Breast epithelium (tissue), 4 donors: ENCODE measurements at regions not wholly inside any gene's neighbourhood (a gene's known extent, or its start where the extent isn't known, plus 50 kb on each side); places are given as distances from the start of the nearest gene placed in this dataset.

Experiments
- DNase-seq, 2 donors: peaks; one replicate each; pipeline ENCODE4 v3.0.0-alpha.2; 2019; ENCODE audit warnings: low spot score in 2 of 2
- H3K27ac ChIP-seq, 2 donors: fragments of 200-600 bp; sonication (generic) in 1 of 2; one replicate each; pipeline ENCODE4 v1.5.1; 2016 to 2019; ENCODE audit warnings: mild to moderate bottlenecking in 1 of 2
- H3K27me3 ChIP-seq, 2 donors: fragments of 200-600 bp; sonication (generic) in 1 of 2; one replicate each; pipeline versions ENCODE4 v1.5.1 to v1.6.0; 2017 to 2019; ENCODE audit warnings: control low read depth in 1 of 2, mild to moderate bottlenecking in 1 of 2
- H3K36me3 ChIP-seq: fragments of 200-600 bp; one replicate; pipeline ENCODE4 v1.5.1; 2019
- H3K4me1 ChIP-seq, 2 donors: fragments of 200-600 bp; sonication (generic); one replicate each; pipeline ENCODE4 v1.5.1; 2016 to 2019; ENCODE audit warnings: control low read depth in 1 of 2
- H3K4me3 ChIP-seq, 3 donors: fragments of 200-600 bp; sonication (generic); 1 replicate in 2 of 3; 2 replicates in 1 of 3; pipeline ENCODE4 v1.5.1; 2016 to 2019; ENCODE audit warnings: mild to moderate bottlenecking in 3 of 3, moderate library complexity in 2 of 3
- H3K9me3 ChIP-seq, 2 donors: fragments of 200-600 bp; sonication (generic) in 1 of 2; one replicate each; pipeline ENCODE4 v1.5.1; 2016 to 2019; ENCODE audit warnings: control low read depth in 1 of 2
- POLR2A ChIP-seq: fragments of 450-650 bp; IDR thresholded peaks from one replicate; pipeline ENCODE4 v1.6.1; 2016; ENCODE audit warnings: antibody characterized with exemption, mild to moderate bottlenecking, moderate library complexity
- POLR2AphosphoS5 ChIP-seq, 3 donors: sonication (generic); formaldehyde crosslinking; IDR thresholded peaks; one replicate each; pipeline ENCODE4 v1.6.1; 2017; ENCODE audit warnings: antibody characterized with exemption in 3 of 3
- intact Hi-C: fragments of 100-400 bp; cut with DNase I; formaldehyde crosslinking; loops from one replicate; pipeline ENCODE4 v1.15.1; 2023; ENCODE audit warnings: low total_unique reads
- TF ChIP-seq, protein P1 (sequence below), 3 donors: fragments of 450-650 bp; IDR thresholded peaks; one replicate each; pipeline ENCODE4 v1.5.1; 2016 to 2017; ENCODE audit warnings: antibody characterized with exemption in 3 of 3, mild to moderate bottlenecking in 3 of 3, moderate library complexity in 3 of 3

DNA sequence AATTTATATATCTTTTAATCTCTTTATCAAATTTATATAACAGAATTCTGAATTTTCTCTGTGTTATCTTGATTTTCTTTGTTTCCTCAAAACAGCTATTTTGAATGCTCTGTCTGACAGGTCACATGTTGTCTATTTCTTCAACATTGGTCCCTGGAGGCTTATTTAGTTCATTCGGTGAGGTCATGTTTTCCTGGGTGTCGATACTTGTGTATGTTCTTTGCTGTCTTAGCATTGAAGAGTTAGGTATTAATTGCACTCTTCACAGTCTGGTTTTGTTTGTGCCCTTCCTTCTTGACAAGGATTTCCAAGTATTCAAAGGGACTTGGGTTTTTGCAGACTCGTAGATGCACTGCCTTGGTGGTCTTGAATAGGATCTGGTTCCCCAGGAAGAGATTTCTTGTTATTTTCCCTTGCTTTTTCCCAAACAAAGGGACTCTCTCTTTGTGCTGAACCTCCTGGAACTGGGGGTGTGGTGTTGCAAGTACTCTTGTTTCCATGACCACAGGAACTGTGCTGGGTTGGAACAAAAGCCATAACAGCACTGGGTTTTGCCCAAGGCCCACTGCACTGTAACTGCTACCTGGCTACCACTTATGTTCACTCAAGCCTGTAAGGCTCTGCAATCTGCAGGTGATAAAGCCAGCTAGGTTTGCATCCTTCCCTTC, 1483.0 kb downstream of the CDH8 start:
- DNase-seq: no peak
- no peak for TF ChIP-seq POLR2AphosphoS5 (IDR thresholded peaks at IDR 0.05)
- TF ChIP-seq, protein P1, sequence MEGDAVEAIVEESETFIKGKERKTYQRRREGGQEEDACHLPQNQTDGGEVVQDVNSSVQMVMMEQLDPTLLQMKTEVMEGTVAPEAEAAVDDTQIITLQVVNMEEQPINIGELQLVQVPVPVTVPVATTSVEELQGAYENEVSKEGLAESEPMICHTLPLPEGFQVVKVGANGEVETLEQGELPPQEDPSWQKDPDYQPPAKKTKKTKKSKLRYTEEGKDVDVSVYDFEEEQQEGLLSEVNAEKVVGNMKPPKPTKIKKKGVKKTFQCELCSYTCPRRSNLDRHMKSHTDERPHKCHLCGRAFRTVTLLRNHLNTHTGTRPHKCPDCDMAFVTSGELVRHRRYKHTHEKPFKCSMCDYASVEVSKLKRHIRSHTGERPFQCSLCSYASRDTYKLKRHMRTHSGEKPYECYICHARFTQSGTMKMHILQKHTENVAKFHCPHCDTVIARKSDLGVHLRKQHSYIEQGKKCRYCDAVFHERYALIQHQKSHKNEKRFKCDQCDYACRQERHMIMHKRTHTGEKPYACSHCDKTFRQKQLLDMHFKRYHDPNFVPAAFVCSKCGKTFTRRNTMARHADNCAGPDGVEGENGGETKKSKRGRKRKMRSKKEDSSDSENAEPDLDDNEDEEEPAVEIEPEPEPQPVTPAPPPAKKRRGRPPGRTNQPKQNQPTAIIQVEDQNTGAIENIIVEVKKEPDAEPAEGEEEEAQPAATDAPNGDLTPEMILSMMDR (IDR thresholded peaks at IDR 0.05): no peak
- TF ChIP-seq POLR2A: no peak
- no peaks in the 10 kb centered on the region for H3K4me1 ChIP-seq
- H3K27me3 ChIP-seq: no peaks in the 10 kb centered on the region
- intact Hi-C loops: no loop called here
- H3K9me3 ChIP-seq: no peaks in the 10 kb centered on the region
- H3K27ac ChIP-seq: no peak overlapping the region
- no peaks in the 10 kb centered on the region for H3K36me3 ChIP-seq
- H3K4me3 ChIP-seq: no peak overlapping the region

DNA sequence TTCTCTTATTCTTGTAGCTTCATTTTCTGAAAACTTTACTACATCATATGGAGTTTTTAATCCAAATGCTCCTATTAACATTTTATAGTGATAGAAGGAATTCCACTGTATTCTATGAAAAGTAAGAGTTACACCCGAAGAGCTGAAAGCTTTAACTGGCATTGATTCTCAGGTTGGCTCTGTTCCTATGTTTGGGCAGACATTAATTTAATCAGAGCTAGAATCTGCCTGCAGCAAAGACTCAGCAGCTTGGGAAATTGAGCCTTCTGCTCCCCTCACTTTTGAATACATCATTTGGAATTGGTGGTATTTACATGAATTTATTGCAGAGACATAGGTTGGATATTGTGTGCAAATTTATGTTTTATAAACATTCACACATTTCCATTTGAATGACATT, 1494.7 kb downstream of the CDH8 start:
- no peak overlapping the region for H3K27ac ChIP-seq
- no peaks in the 10 kb centered on the region for H3K4me1 ChIP-seq
- no peaks in the 10 kb centered on the region for H3K36me3 ChIP-seq
- DNase-seq: no peak
- H3K27me3 ChIP-seq: no peaks in the 10 kb centered on the region
- TF ChIP-seq, protein P1 (IDR thresholded peaks at IDR 0.05): no peak
- TF ChIP-seq POLR2AphosphoS5 (IDR thresholded peaks at IDR 0.05) (no peak), POLR2A (no peak)
- intact Hi-C loops: no loop called here
- H3K9me3 ChIP-seq: peaks cover 7 to 10% of the 10 kb centered on the region in 2 donors
- H3K4me3 ChIP-seq: no peak overlapping the region

DNA sequence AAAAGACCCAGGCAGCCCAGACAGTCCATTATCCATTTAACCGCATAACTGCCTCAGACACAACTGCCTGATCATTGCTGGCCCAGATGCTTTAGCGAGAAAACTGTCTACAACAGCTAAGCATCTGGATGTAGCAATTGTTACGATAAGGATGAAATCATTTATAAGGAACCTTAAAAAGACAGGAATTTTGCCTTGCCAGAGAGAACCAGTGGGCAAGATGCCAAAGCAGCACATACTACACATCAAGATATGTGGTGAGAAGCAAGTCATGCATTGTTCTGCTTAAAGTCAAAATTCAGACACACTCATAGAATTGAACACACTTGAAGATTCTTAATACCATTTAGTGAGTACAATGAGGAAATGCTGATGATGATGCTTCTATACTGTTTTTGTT, 1525.3 kb downstream of the CDH8 start:
- no peak for DNase-seq
- no peaks in the 10 kb centered on the region for H3K36me3 ChIP-seq
- H3K9me3 ChIP-seq: no peaks in the 10 kb centered on the region
- H3K4me3 ChIP-seq: no peak overlapping the region
- no peak overlapping the region for H3K27ac ChIP-seq
- TF ChIP-seq, protein P1 (IDR thresholded peaks at IDR 0.05): no peak
- TF ChIP-seq POLR2AphosphoS5 (IDR thresholded peaks at IDR 0.05) (no peak), POLR2A (no peak)
- H3K27me3 ChIP-seq: no peaks in the 10 kb centered on the region
- no peaks in the 10 kb centered on the region for H3K4me1 ChIP-seq
- intact Hi-C loops: no loop called here

DNA sequence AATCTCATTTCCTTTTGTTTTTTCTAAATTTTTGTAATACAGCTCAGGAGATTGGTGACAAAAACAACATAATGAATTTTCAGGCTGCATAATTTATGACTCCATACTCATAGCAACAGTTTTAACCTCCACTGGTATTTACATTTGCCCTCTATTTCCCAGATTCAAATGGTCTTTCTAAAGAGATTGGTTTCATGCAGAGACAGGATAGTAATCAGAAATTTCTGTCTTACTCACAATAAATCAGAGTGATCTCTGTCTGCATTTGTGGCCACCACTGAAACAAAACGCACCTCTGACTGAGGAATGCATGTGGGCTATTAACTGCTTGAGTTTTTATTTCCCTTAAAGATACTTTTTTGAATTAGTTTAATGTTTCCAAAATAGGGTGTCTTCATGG, 1526.0 kb downstream of the CDH8 start:
- Histone ChIP-seq H3K27ac (no peak overlapping the region), H3K9me3 (no peaks in the 10 kb centered on the region), H3K27me3 (no peaks in the 10 kb centered on the region), H3K36me3 (no peaks in the 10 kb centered on the region), H3K4me3 (no peak overlapping the region), H3K4me1 (no peaks in the 10 kb centered on the region)
- DNase-seq: no peak
- TF ChIP-seq POLR2AphosphoS5 (IDR thresholded peaks at IDR 0.05) (no peak), POLR2A (no peak)
- TF ChIP-seq, protein P1 (IDR thresholded peaks at IDR 0.05): no peak
- intact Hi-C loops: no loop called here

DNA sequence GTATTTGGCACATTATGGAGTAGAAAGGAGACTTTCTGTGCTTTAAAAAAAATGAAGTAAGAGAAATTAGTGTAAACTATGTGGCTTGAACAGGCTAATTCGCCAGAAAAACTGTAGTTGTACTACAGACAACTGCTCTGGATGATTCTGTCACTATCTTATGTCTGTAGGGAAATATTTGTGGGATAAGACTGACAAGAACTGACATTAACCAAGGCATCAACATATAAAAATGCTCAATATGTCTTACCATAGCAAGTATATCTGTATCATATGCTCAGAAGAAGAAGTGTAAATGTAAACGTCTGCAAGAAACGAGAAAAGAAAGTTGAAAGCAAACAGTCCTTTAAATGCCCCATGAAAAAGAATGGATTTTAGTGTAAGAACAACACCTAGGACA, 1545.0 kb downstream of the CDH8 start:
- Histone ChIP-seq H3K36me3 (no peaks in the 10 kb centered on the region), H3K9me3 (no peaks in the 10 kb centered on the region), H3K4me1 (no peaks in the 10 kb centered on the region), H3K4me3 (no peak overlapping the region), H3K27ac (no peak overlapping the region), H3K27me3 (no peaks in the 10 kb centered on the region)
- DNase-seq: no peak
- TF ChIP-seq POLR2A (no peak), POLR2AphosphoS5 (IDR thresholded peaks at IDR 0.05) (no peak)
- TF ChIP-seq, protein P1 (IDR thresholded peaks at IDR 0.05): no peak
- intact Hi-C loops: no loop called here
